ENCODE measurements at regions not wholly inside any gene's neighbourhood (a gene's known extent, or its start where the extent isn't known, plus 50 kb on each side); places are given as distances from the start of the nearest gene placed in this dataset.

DNA sequence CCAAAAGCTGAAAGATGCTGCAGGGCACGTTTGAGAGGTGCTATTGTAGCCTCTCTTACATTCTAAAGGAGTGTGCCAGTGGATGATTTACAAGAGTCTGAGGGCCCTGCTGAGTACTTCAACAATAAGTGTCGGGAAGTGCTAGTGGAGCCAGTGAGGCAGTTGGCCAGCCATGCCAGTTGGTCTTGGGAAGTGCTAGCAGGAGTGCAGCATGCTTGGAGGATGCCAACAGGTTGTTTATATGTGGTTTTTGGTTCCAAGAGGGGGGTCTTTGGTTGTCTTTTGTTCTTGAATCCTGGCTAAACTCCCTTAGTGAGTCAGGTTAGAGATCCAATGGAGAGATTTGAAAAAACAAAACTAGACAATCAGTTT, 335.3 kb downstream of the PABPC4L start:
- TF ChIP-seq, protein P1, sequence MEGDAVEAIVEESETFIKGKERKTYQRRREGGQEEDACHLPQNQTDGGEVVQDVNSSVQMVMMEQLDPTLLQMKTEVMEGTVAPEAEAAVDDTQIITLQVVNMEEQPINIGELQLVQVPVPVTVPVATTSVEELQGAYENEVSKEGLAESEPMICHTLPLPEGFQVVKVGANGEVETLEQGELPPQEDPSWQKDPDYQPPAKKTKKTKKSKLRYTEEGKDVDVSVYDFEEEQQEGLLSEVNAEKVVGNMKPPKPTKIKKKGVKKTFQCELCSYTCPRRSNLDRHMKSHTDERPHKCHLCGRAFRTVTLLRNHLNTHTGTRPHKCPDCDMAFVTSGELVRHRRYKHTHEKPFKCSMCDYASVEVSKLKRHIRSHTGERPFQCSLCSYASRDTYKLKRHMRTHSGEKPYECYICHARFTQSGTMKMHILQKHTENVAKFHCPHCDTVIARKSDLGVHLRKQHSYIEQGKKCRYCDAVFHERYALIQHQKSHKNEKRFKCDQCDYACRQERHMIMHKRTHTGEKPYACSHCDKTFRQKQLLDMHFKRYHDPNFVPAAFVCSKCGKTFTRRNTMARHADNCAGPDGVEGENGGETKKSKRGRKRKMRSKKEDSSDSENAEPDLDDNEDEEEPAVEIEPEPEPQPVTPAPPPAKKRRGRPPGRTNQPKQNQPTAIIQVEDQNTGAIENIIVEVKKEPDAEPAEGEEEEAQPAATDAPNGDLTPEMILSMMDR (IDR thresholded peaks at IDR 0.05): no peak
- TF ChIP-seq, protein P2, sequence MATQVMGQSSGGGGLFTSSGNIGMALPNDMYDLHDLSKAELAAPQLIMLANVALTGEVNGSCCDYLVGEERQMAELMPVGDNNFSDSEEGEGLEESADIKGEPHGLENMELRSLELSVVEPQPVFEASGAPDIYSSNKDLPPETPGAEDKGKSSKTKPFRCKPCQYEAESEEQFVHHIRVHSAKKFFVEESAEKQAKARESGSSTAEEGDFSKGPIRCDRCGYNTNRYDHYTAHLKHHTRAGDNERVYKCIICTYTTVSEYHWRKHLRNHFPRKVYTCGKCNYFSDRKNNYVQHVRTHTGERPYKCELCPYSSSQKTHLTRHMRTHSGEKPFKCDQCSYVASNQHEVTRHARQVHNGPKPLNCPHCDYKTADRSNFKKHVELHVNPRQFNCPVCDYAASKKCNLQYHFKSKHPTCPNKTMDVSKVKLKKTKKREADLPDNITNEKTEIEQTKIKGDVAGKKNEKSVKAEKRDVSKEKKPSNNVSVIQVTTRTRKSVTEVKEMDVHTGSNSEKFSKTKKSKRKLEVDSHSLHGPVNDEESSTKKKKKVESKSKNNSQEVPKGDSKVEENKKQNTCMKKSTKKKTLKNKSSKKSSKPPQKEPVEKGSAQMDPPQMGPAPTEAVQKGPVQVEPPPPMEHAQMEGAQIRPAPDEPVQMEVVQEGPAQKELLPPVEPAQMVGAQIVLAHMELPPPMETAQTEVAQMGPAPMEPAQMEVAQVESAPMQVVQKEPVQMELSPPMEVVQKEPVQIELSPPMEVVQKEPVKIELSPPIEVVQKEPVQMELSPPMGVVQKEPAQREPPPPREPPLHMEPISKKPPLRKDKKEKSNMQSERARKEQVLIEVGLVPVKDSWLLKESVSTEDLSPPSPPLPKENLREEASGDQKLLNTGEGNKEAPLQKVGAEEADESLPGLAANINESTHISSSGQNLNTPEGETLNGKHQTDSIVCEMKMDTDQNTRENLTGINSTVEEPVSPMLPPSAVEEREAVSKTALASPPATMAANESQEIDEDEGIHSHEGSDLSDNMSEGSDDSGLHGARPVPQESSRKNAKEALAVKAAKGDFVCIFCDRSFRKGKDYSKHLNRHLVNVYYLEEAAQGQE (IDR thresholded peaks at IDR 0.05): no peak
- TF ChIP-seq, protein P3, sequence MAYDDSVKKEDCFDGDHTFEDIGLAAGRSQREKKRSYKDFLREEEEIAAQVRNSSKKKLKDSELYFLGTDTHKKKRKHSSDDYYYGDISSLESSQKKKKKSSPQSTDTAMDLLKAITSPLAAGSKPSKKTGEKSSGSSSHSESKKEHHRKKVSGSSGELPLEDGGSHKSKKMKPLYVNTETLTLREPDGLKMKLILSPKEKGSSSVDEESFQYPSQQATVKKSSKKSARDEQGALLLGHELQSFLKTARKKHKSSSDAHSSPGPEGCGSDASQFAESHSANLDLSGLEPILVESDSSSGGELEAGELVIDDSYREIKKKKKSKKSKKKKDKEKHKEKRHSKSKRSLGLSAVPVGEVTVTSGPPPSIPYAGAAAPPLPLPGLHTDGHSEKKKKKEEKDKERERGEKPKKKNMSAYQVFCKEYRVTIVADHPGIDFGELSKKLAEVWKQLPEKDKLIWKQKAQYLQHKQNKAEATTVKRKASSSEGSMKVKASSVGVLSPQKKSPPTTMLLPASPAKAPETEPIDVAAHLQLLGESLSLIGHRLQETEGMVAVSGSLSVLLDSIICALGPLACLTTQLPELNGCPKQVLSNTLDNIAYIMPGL (CRISPR knock-in tag; IDR thresholded peaks at IDR 0.05; ENCODE audit: borderline replicate concordance): no peak
- TF ChIP-seq RARB (CRISPR knock-in tag; IDR thresholded peaks at IDR 0.05): no peak
- TF ChIP-seq EP300 (IDR thresholded peaks at IDR 0.05): no peak
- TF ChIP-seq MAFK (IDR thresholded peaks at IDR 0.05; ENCODE audit: partially characterized antibody): no peak

Measured in A549 (cell line).